ENCODE measurements at regions not wholly inside any gene's neighbourhood (a gene's known extent, or its start where the extent isn't known, plus 50 kb on each side); places are given as distances from the start of the nearest gene placed in this dataset.
"Not testable (repeated sequence)": the region's sequence is repeated elsewhere in the genome, so short reads cannot be mapped to it uniquely, and the experiment has no call there.

- peak; percentile 92 for FAIRE-seq
Observed at GRCh38 chr6:154602296-154602695, 91.8 kb upstream of the CNKSR3 start.

GRCh38 chr6:154602708-154603107 is 92.2 kb upstream of the CNKSR3 start:
- no peak for FAIRE-seq

- FAIRE-seq, result no peak
Observed at GRCh38 chr6:154604119-154604518, 93.6 kb upstream of the CNKSR3 start.

GRCh38 chr6:154605178-154605881 is 94.8 kb upstream of the CNKSR3 start:
- no peak for FAIRE-seq

- no peak for FAIRE-seq
Observed at GRCh38 chr6:154605882-154606370, 95.4 kb upstream of the CNKSR3 start.

- FAIRE-seq, result no peak
Observed at GRCh38 chr6:154606457-154606856, 96.0 kb upstream of the CNKSR3 start.

GRCh38 chr6:154606860-154607259 is 96.4 kb upstream of the CNKSR3 start:
- FAIRE-seq, result no peak

- FAIRE-seq, result no peak
Observed at GRCh38 chr6:154611241-154611640, 100.8 kb upstream of the CNKSR3 start.

GRCh38 chr6:154611847-154612246 is 101.4 kb upstream of the CNKSR3 start:
- FAIRE-seq, result no peak

GRCh38 chr6:154613137-154613676 is 102.7 kb upstream of the CNKSR3 start:
- no peak for FAIRE-seq

- FAIRE-seq, result no peak
Observed at GRCh38 chr6:154614101-154614500, 103.6 kb upstream of the CNKSR3 start.

GRCh38 chr6:154614641-154615040 is 104.2 kb upstream of the CNKSR3 start:
- FAIRE-seq, result no peak

GRCh38 chr6:154615483-154616025 is 105.1 kb upstream of the CNKSR3 start:
- FAIRE-seq, result no peak

- FAIRE-seq, result no peak
Observed at GRCh38 chr6:154617175-154617574, 106.7 kb upstream of the CNKSR3 start.

GRCh38 chr6:154619146-154619545 is 108.7 kb upstream of the CNKSR3 start:
- no peak for FAIRE-seq

GRCh38 chr6:154621686-154622085 is 111.2 kb upstream of the CNKSR3 start:
- FAIRE-seq, result no peak

GRCh38 chr6:154622618-154623336 is 110.4 kb upstream of the SCAF8 start:
- FAIRE-seq, result no peak

GRCh38 chr6:154623391-154623790 is 109.8 kb upstream of the SCAF8 start:
- no peak for FAIRE-seq

- no peak for FAIRE-seq
Observed at GRCh38 chr6:154624038-154624599, 109.1 kb upstream of the SCAF8 start.

- FAIRE-seq, result not testable (repeated sequence)
Observed at GRCh38 chr6:154624727-154625126, 108.5 kb upstream of the SCAF8 start.

GRCh38 chr6:154625721-154626120 is 107.5 kb upstream of the SCAF8 start:
- no peak for FAIRE-seq

GRCh38 chr6:154629127-154629526 is 104.1 kb upstream of the SCAF8 start:
- no peak for FAIRE-seq

- FAIRE-seq, result no peak
Observed at GRCh38 chr6:154632119-154632518, 101.1 kb upstream of the SCAF8 start.
